Urothelium cell line (cell line): ENCODE measurements at regions not wholly inside any gene's neighbourhood (a gene's known extent, or its start where the extent isn't known, plus 50 kb on each side); places are given as distances from the start of the nearest gene placed in this dataset.
A peak's percentile ranks its signal among the peaks of the same experiment; 100 is the strongest.
"Not testable (repeated sequence)": the region's sequence is repeated elsewhere in the genome, so short reads cannot be mapped to it uniquely, and the experiment has no call there.

Experiments used
- DNase-seq: peaks from one replicate; pipeline ENCODE4 v3.0.0; 2011; ENCODE audit warnings: low spot score, mixed read lengths
- FAIRE-seq: peaks from 2 replicates; lab custom pipeline; 2011; peaks lifted over from hg19 to GRCh38; lab: Jason Lieb, UNC

GRCh38 chr16:76800196-76800595 is 390.8 kb upstream of the MON1B start:
- no peak for FAIRE-seq
- no peak for DNase-seq

GRCh38 chr16:76801357-76801756 is 389.6 kb upstream of the MON1B start:
- FAIRE-seq, result no peak
- DNase-seq, result no peak

- no peak for DNase-seq
- FAIRE-seq, result no peak
Measured at GRCh38 chr16:76816475-76816874, 374.5 kb upstream of the MON1B start.

GRCh38 chr16:76818606-76819181 is 372.3 kb upstream of the MON1B start:
- DNase-seq (no peak), FAIRE-seq (no peak)

- DNase-seq (no peak), FAIRE-seq (no peak)
Measured at GRCh38 chr16:76819226-76819916, 371.6 kb upstream of the MON1B start.

- DNase-seq, result no peak
- FAIRE-seq, result no peak
Measured at GRCh38 chr16:76824221-76824620, 366.8 kb upstream of the MON1B start.

GRCh38 chr16:76824791-76825190 is 366.2 kb upstream of the MON1B start:
- DNase-seq, result no peak
- FAIRE-seq, result no peak

GRCh38 chr16:76835339-76835738 is 355.7 kb upstream of the MON1B start:
- DNase-seq (no peak), FAIRE-seq (no peak)

- FAIRE-seq (no peak), DNase-seq (no peak)
Measured at GRCh38 chr16:76835779-76836300, 355.1 kb upstream of the MON1B start.

GRCh38 chr16:76837872-76838271 is 353.1 kb upstream of the MON1B start:
- FAIRE-seq, result no peak
- peak; percentile 37 for DNase-seq

GRCh38 chr16:76854234-76854633 is 336.8 kb upstream of the MON1B start:
- FAIRE-seq, result no peak
- DNase-seq, result no peak

- FAIRE-seq, result no peak
Measured at GRCh38 chr16:76856112-76856511, 334.9 kb upstream of the MON1B start.

GRCh38 chr16:76857402-76857801 is 333.6 kb upstream of the MON1B start:
- FAIRE-seq (no peak), DNase-seq (no peak)

More at GRCh38 chr16:76856112-76856511, 334.9 kb upstream of the MON1B start:
- no peak for DNase-seq

GRCh38 chr16:76862901-76863300 is 328.1 kb upstream of the MON1B start:
- no peak for FAIRE-seq
- DNase-seq, result no peak

- DNase-seq, result no peak
- no peak for FAIRE-seq
Measured at GRCh38 chr16:76866994-76867393, 324.0 kb upstream of the MON1B start.

- FAIRE-seq (no peak), DNase-seq (no peak)
Measured at GRCh38 chr16:76875898-76876297, 315.1 kb upstream of the MON1B start.

- FAIRE-seq (no peak), DNase-seq (no peak)
Measured at GRCh38 chr16:76879420-76879819, 311.6 kb upstream of the MON1B start.

- not testable (repeated sequence) for DNase-seq, FAIRE-seq
Measured at GRCh38 chr16:76880523-76880922, 310.5 kb upstream of the MON1B start.

GRCh38 chr16:76882105-76882504 is 308.9 kb upstream of the MON1B start:
- FAIRE-seq, result no peak
- DNase-seq, result no peak

- FAIRE-seq, result no peak
Measured at GRCh38 chr16:76883076-76883475, 307.9 kb upstream of the MON1B start.

GRCh38 chr16:76885776-76886537 is 305.0 kb upstream of the MON1B start:
- no peak for FAIRE-seq

More at GRCh38 chr16:76883076-76883475, 307.9 kb upstream of the MON1B start:
- no peak for DNase-seq

GRCh38 chr16:76897816-76898215 is 293.2 kb upstream of the MON1B start:
- DNase-seq (no peak), FAIRE-seq (no peak)

More at GRCh38 chr16:76885776-76886537, 305.0 kb upstream of the MON1B start:
- no peak for DNase-seq
